Ovary (tissue), 3 donors: ENCODE measurements at regions not wholly inside any gene's neighbourhood (a gene's known extent, or its start where the extent isn't known, plus 50 kb on each side); places are given as distances from the start of the nearest gene placed in this dataset.

Experiments
- CTCF ChIP-seq, 3 donors: fragments of 450-650 bp in 2 of 3; fragments of 200-600 bp in 1 of 3; IDR thresholded peaks; one replicate each; pipeline versions ENCODE4 v1.5.1 to v1.8.0; 2016 to 2022; ENCODE audit warnings: antibody characterized with exemption in 3 of 3, mild to moderate bottlenecking in 1 of 3
- POLR2A ChIP-seq: fragments of 450-650 bp; IDR thresholded peaks from one replicate; pipeline ENCODE4 v1.6.1; 2017; ENCODE audit warnings: antibody characterized with exemption, mild to moderate bottlenecking, moderate library complexity
- donor health status: DM: no; HTN: no; CAD: no.

GRCh38 chr6:74187811-74188210 lies 491.8 kb downstream of the CD109 start:
- TF ChIP-seq POLR2A (no peak), CTCF (IDR thresholded peaks at IDR 0.05) (no peak)
